H1 (cell line): ENCODE measurements at regions not wholly inside any gene's neighbourhood (a gene's known extent, or its start where the extent isn't known, plus 50 kb on each side); places are given as distances from the start of the nearest gene placed in this dataset.

Experiments
- CTCF ChIA-PET: fragments of 300-600 bp; sonication (Branson Sonifier 250); formaldehyde crosslinking; loops from one replicate; lab custom pipeline; 2021; ENCODE audit not compliant: partially characterized antibody; lab: Charles Lee
- POLR2A ChIA-PET: fragments of 300-600 bp; sonication (Branson Sonifier 250); formaldehyde crosslinking; loops from one replicate; lab custom pipeline; 2021; ENCODE audit warnings: inconsistent platforms; ENCODE audit not compliant: partially characterized antibody; lab: Charles Lee
- DNase-seq, 2 experiments: peaks; one replicate each; pipeline versions ENCODE4 v3.0.0 to v3.0.0-alpha.2; 2010 to 2022; ENCODE audit warnings: low spot score in 2 of 2, low read depth in 1 of 2, mixed read lengths in 1 of 2
- FAIRE-seq: peaks from 2 replicates; lab custom pipeline; 2011; peaks lifted over from hg19 to GRCh38; lab: Jason Lieb, UNC
- H2AFZ ChIP-seq: 2 replicates; pipeline ENCODE4 v1.8.1; 2012; ENCODE audit warnings: low read length, inconsistent platforms
- H2AK5ac ChIP-seq: 2 replicates; pipeline ENCODE4 v1.6.1; 2013; ENCODE audit warnings: low read depth, low read length
- H2BK120ac ChIP-seq: replicated peaks from 2 replicates; pipeline ENCODE3; 2013; ENCODE audit warnings: low read depth, low read length, inconsistent platforms
- H2BK12ac ChIP-seq: 2 replicates; pipeline ENCODE4 v1.6.1; 2013; ENCODE audit warnings: low read depth, low read length
- H2BK15ac ChIP-seq: 2 replicates; pipeline ENCODE4 v1.6.1; 2013; ENCODE audit warnings: low read length
- H2BK20ac ChIP-seq: 2 replicates; pipeline ENCODE4 v1.6.1; 2013; ENCODE audit warnings: low read length
- H2BK5ac ChIP-seq: 2 replicates; pipeline ENCODE4 v1.6.1; 2013; ENCODE audit warnings: low read depth, low read length
- H3K14ac ChIP-seq: 2 replicates; pipeline ENCODE4 v1.6.1; 2013; ENCODE audit warnings: inconsistent platforms; ENCODE audit not compliant: insufficient read length
- H3K18ac ChIP-seq: 2 replicates; pipeline ENCODE4 v1.6.1; 2013; ENCODE audit warnings: low read length; ENCODE audit errors: extremely low read depth
- H3K23ac ChIP-seq: 2 replicates; pipeline ENCODE4 v1.6.1; 2013; ENCODE audit warnings: inconsistent platforms; ENCODE audit not compliant: insufficient read length
- H3K23me2 ChIP-seq: 2 replicates; pipeline ENCODE4 v1.6.1; 2013; ENCODE audit warnings: low read depth, low read length
- H3K27ac ChIP-seq: 2 replicates; pipeline ENCODE4 v1.6.1; 2011; ENCODE audit warnings: low read depth, low read length, inconsistent platforms
- H3K27me3 ChIP-seq, 4 experiments: replicated peaks in 1 of 4; 1 replicate in 1 of 4; 2 replicates in 3 of 4; pipeline versions ENCODE4 v1.6.1 to v1.8.1; 2011 to 2013; ENCODE audit warnings: low read length in 3 of 4, mild to moderate bottlenecking in 3 of 4, inconsistent platforms in 2 of 4, mixed read lengths in 2 of 4, moderate library complexity in 1 of 4; ENCODE audit not compliant: control insufficient read depth in 3 of 4, insufficient read depth in 3 of 4; ENCODE audit errors: extremely low read depth in 1 of 4
- H3K36me3 ChIP-seq, 4 experiments: 2 replicates each; pipeline versions ENCODE4 v1.6.1 to v1.8.1; 2011 to 2013; ENCODE audit warnings: mild to moderate bottlenecking in 4 of 4, low read length in 3 of 4, moderate library complexity in 2 of 4, control low read depth in 1 of 4, inconsistent platforms in 1 of 4; ENCODE audit not compliant: insufficient read depth in 4 of 4, control insufficient read depth in 2 of 4
- H3K4ac ChIP-seq: replicated peaks from 2 replicates; pipeline ENCODE3; 2013; ENCODE audit warnings: low read length, low read depth, mixed read lengths, inconsistent platforms; ENCODE audit not compliant: insufficient read length
- H3K4me1 ChIP-seq, 4 experiments: replicated peaks in 1 of 4; 1 replicate in 1 of 4; 2 replicates in 3 of 4; pipeline versions ENCODE4 v1.6.1 to v1.8.1; 2011 to 2013; ENCODE audit warnings: low read length in 3 of 4, inconsistent platforms in 2 of 4, mixed read lengths in 1 of 4; ENCODE audit not compliant: insufficient read depth in 4 of 4, control insufficient read depth in 3 of 4
- H3K4me2 ChIP-seq, 2 experiments: 2 replicates each; pipeline versions ENCODE4 v1.6.1 to v1.8.1; 2011 to 2013; ENCODE audit warnings: low read depth in 2 of 2, low read length in 2 of 2, control low read depth in 1 of 2, inconsistent platforms in 1 of 2, mild to moderate bottlenecking in 1 of 2; ENCODE audit not compliant: insufficient read depth in 1 of 2
- H3K4me3 ChIP-seq, 4 experiments: fragments of 200-600, 300-600 bp in 1 of 4; sonication (generic), shearing (Covaris generic), sonication (Bioruptor Twin) in 1 of 4; 2 replicates each; pipeline versions ENCODE4 v1.5.1 to v1.8.1; 2011 to 2016; ENCODE audit warnings: low read length in 4 of 4, low read depth in 3 of 4, control low read depth in 2 of 4, inconsistent platforms in 2 of 4, mild to moderate bottlenecking in 2 of 4, mixed read lengths in 1 of 4, moderate library complexity in 1 of 4; ENCODE audit not compliant: insufficient read depth in 2 of 4; ENCODE audit errors: extremely low read depth in 1 of 4
- H3K56ac ChIP-seq: replicated peaks from 2 replicates; pipeline ENCODE3; 2013; ENCODE audit warnings: low read depth, mild to moderate bottlenecking, mixed read lengths, low read length, inconsistent platforms; ENCODE audit not compliant: insufficient read length
- H3K79me1 ChIP-seq: 2 replicates; pipeline ENCODE4 v1.6.1; 2013; ENCODE audit warnings: low read depth, low read length, control low read depth
- H3K79me2 ChIP-seq, 2 experiments: 2 replicates each; pipeline versions ENCODE4 v1.6.1 to v1.8.1; 2012 to 2013; ENCODE audit warnings: low read length in 2 of 2, mild to moderate bottlenecking in 2 of 2, inconsistent platforms in 1 of 2; ENCODE audit not compliant: insufficient read depth in 2 of 2, control insufficient read depth in 1 of 2
- H3K9ac ChIP-seq, 4 experiments: replicated peaks in 1 of 4; 1 replicate in 1 of 4; 2 replicates in 3 of 4; pipeline versions ENCODE4 v1.6.1 to v1.8.1; 2011 to 2013; ENCODE audit warnings: low read depth in 3 of 4, low read length in 3 of 4, control low read depth in 2 of 4, mild to moderate bottlenecking in 2 of 4, moderate library complexity in 2 of 4, inconsistent platforms in 1 of 4; ENCODE audit errors: extremely low read depth in 1 of 4
- H3K9me3 ChIP-seq, 2 experiments: 2 replicates each; pipeline versions ENCODE4 v1.6.1 to v1.8.1; 2012 to 2013; ENCODE audit warnings: mild to moderate bottlenecking in 2 of 2, moderate library complexity in 2 of 2, control low read depth in 1 of 2, inconsistent platforms in 1 of 2, low read depth in 1 of 2, low read length in 1 of 2, mixed read lengths in 1 of 2; ENCODE audit not compliant: insufficient read depth in 2 of 2
- H4K20me1 ChIP-seq, 2 experiments: replicated peaks in 1 of 2; 2 replicates each; pipeline versions ENCODE3 to v1.8.1; 2011 to 2013; ENCODE audit warnings: inconsistent platforms in 2 of 2, low read length in 2 of 2, mild to moderate bottlenecking in 1 of 2; ENCODE audit not compliant: insufficient read depth in 2 of 2, control insufficient read depth in 1 of 2
- H4K5ac ChIP-seq: 2 replicates; pipeline ENCODE4 v1.6.1; 2013; ENCODE audit warnings: low read length, low read depth, mixed read lengths, inconsistent platforms; ENCODE audit not compliant: insufficient read length
- H4K8ac ChIP-seq: 2 replicates; pipeline ENCODE4 v1.8.0; 2013; ENCODE audit warnings: mild to moderate bottlenecking, moderate library complexity, low read length, inconsistent platforms; ENCODE audit not compliant: insufficient read depth; ENCODE audit errors: extremely low read depth
- H4K91ac ChIP-seq: replicated peaks from 2 replicates; pipeline ENCODE3; 2013; ENCODE audit warnings: low read length, mixed read lengths, inconsistent platforms; ENCODE audit not compliant: insufficient read length
- NANOG ChIP-seq: IDR thresholded peaks from 2 replicates; pipeline ENCODE4 v1.6.1; 2011; ENCODE audit warnings: low read length, low read depth, mild to moderate bottlenecking, inconsistent platforms; ENCODE audit not compliant: insufficient read depth, poor library complexity, severe bottlenecking
- SUZ12 ChIP-seq: fragments of 200-600 bp; sonication (generic); IDR thresholded peaks from 2 replicates; pipeline ENCODE4 v1.6.1; 2012; ENCODE audit warnings: mild to moderate bottlenecking, inconsistent platforms, low read length, moderate library complexity, mixed read lengths
- WGBS, 2 experiments: shearing (Covaris generic) in 1 of 2; methylation state at CpG; one replicate each; pipeline versions ENCODE4 v1.1.6 to v1.1.7; 2013 to 2015; ENCODE audit warnings: low lambda C conversion rate in 2 of 2, mixed read lengths in 2 of 2, inconsistent platforms in 1 of 2, low coverage in 1 of 2, missing lambda C conversion rate in 1 of 2; ENCODE audit not compliant: insufficient replicate concordance in 2 of 2, insufficient coverage in 1 of 2, insufficient read length in 1 of 2; ENCODE audit errors: extremely low coverage in 1 of 2, missing lambda C conversion rate in 1 of 2; 5-methylcytosine and 5-hydroxymethylcytosine counted together

- 64% methylated on average over 2 of the region's 2 CpGs; no CpG with 5 or more reads in 1 of the 2 experiments for WGBS, 2 experiments
Measured at GRCh38 chr12:16828891-16829290, 222.9 kb upstream of the LMO3 start.

More at GRCh38 chr12:16828891-16829290, 222.9 kb upstream of the LMO3 start:
- no peaks in the 10 kb centered on the region for H3K36me3 ChIP-seq
- H3K9ac ChIP-seq, result no peak overlapping the region
- no peak overlapping the region for H4K8ac ChIP-seq
- no peak overlapping the region for H3K27ac ChIP-seq
- no peak for DNase-seq
- no peak overlapping the region for H3K4me3 ChIP-seq
- H2BK15ac ChIP-seq, result no peak overlapping the region
- no peak overlapping the region for H2AK5ac ChIP-seq
- H3K23me2 ChIP-seq, result no peaks in the 10 kb centered on the region; the same call in 1 of the 2 replicates
- H3K79me2 ChIP-seq, result no peaks in the 10 kb centered on the region
- POLR2A ChIA-PET, result no interaction called here
- no peak overlapping the region for H3K23ac ChIP-seq
- H3K4me2 ChIP-seq, result no peak overlapping the region
- H2AFZ ChIP-seq, result peak overlapping the region; percentile 45; the same call in 1 of the 2 replicates
- no peak overlapping the region for H4K91ac ChIP-seq
- no peak for TF ChIP-seq SUZ12
- TF ChIP-seq NANOG, result peak; percentile 38
- TF ChIP-seq, all 59 proteins: peak for 1
- no peak overlapping the region for H2BK20ac ChIP-seq
- no peaks in the 10 kb centered on the region for H3K9me3 ChIP-seq
- H3K56ac ChIP-seq, result no peak overlapping the region
- H3K4ac ChIP-seq, result no peak overlapping the region
- no peak overlapping the region for H3K18ac ChIP-seq
- no peak for FAIRE-seq
- H2BK5ac ChIP-seq, result no peak overlapping the region
- H3K79me1 ChIP-seq, result no peaks in the 10 kb centered on the region
- H2BK120ac ChIP-seq, result no peak overlapping the region
- no peak overlapping the region for H3K14ac ChIP-seq
- no peaks in the 10 kb centered on the region for H4K20me1 ChIP-seq
- no peaks in the 10 kb centered on the region for H3K27me3 ChIP-seq
- CTCF ChIA-PET, result no interaction called here
- H3K4me1 ChIP-seq, result peaks cover 0 to 3% (median under 1%) of the 10 kb centered on the region in 4 experiments; a peak in 1 of 7 replicates
- no peak overlapping the region for H4K5ac ChIP-seq
- H2BK12ac ChIP-seq, result no peak overlapping the region
